ENCODE measurements at regions not wholly inside any gene's neighbourhood (a gene's known extent, or its start where the extent isn't known, plus 50 kb on each side); places are given as distances from the start of the nearest gene placed in this dataset.

DNA sequence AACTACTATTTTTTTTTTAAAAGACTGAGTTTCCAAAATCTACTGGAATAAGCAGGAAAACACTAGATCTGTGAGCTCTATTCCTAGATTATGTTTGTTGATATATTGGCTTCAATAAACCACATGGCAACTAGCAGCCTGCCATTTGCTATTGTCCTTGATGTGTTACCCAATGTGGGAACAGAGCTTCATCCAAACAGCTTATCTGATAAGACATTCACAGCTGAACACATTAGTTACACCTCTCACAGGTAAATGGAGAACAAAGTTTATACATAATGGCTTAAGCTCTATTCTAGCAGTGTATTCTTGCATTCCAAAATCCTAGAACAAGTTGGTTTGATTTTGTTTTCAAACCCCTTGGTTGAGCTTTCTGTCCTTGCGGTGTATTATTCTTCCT, 642.1 kb downstream of the TLE1 start:
- Histone ChIP-seq H3K4me2 (ENCODE audit: low read depth, low read length, poor library complexity, severe bottlenecking) (no peak overlapping the region), H3K4me3 (ENCODE audit: low read length, poor library complexity, severe bottlenecking) (no peak overlapping the region), H3F3A (ENCODE audit: low read depth) (no peaks in the 10 kb centered on the region), H3K36me3 (ENCODE audit: insufficient read depth, low read length) (no peaks in the 10 kb centered on the region), H3K4me1 (ENCODE audit: insufficient read depth, low read length, poor library complexity, severe bottlenecking) (no peaks in the 10 kb centered on the region), H3K79me2 (ENCODE audit: insufficient read depth, low read length) (no peaks in the 10 kb centered on the region), H4K20me1 (ENCODE audit: insufficient read depth, low read length, poor library complexity, severe bottlenecking) (no peaks in the 10 kb centered on the region), H3K27me3 (ENCODE audit: insufficient read depth, low read length, poor library complexity, severe bottlenecking) (no peaks in the 10 kb centered on the region), H3K9me2 (replicated peaks; ENCODE audit: low read depth, low read length) (no peaks in the 10 kb centered on the region), H3K9ac (ENCODE audit: low read depth, low read length, poor library complexity, severe bottlenecking) (no peak overlapping the region), H2AFZ (ENCODE audit: low read length) (no peak overlapping the region), H3K9me3 (ENCODE audit: insufficient read depth, low read depth, low read length) (no peaks in the 10 kb centered on the region)
- TF ChIP-seq, protein P1, sequence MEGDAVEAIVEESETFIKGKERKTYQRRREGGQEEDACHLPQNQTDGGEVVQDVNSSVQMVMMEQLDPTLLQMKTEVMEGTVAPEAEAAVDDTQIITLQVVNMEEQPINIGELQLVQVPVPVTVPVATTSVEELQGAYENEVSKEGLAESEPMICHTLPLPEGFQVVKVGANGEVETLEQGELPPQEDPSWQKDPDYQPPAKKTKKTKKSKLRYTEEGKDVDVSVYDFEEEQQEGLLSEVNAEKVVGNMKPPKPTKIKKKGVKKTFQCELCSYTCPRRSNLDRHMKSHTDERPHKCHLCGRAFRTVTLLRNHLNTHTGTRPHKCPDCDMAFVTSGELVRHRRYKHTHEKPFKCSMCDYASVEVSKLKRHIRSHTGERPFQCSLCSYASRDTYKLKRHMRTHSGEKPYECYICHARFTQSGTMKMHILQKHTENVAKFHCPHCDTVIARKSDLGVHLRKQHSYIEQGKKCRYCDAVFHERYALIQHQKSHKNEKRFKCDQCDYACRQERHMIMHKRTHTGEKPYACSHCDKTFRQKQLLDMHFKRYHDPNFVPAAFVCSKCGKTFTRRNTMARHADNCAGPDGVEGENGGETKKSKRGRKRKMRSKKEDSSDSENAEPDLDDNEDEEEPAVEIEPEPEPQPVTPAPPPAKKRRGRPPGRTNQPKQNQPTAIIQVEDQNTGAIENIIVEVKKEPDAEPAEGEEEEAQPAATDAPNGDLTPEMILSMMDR (conservative IDR thresholded peaks at IDR 0.05; ENCODE audit: low read length): no peak
- no peak for TF ChIP-seq EZH2phosphoT487 (IDR thresholded peaks at IDR 0.05; ENCODE audit: borderline replicate concordance)

DNA sequence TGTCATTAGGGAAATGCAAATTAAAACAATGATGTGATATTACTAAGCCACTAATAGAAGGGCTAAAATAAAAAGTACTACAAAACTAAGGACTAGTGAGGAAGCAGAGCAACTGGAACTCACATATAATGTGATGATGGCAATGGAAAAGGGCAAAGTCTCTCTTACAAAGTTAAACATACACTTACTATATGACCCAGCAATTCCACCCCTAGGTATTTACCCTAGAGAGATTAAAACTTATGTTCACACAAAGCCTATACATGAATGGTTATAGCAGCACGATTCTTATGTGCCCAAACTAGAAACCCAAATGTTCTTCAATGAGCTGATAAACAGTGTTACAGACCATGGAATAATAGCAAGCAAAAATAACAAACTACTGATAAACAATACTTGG, 643.7 kb downstream of the TLE1 start:
- H4K20me1 ChIP-seq (ENCODE audit: insufficient read depth, low read length, poor library complexity, severe bottlenecking): no peaks in the 10 kb centered on the region
- H3K4me1 ChIP-seq (ENCODE audit: insufficient read depth, low read length, poor library complexity, severe bottlenecking): no peaks in the 10 kb centered on the region
- no peaks in the 10 kb centered on the region for H3K27me3 ChIP-seq (ENCODE audit: insufficient read depth, low read length, poor library complexity, severe bottlenecking)
- H2AFZ ChIP-seq (ENCODE audit: low read length): no peak overlapping the region
- no peaks in the 10 kb centered on the region for H3K9me2 ChIP-seq (replicated peaks; ENCODE audit: low read depth, low read length)
- no peak overlapping the region for H3K9ac ChIP-seq (ENCODE audit: low read depth, low read length, poor library complexity, severe bottlenecking)
- H3K36me3 ChIP-seq (ENCODE audit: insufficient read depth, low read length): no peaks in the 10 kb centered on the region
- no peaks in the 10 kb centered on the region for H3K9me3 ChIP-seq (ENCODE audit: insufficient read depth, low read depth, low read length)
- TF ChIP-seq EZH2phosphoT487 (IDR thresholded peaks at IDR 0.05; ENCODE audit: borderline replicate concordance): no peak
- TF ChIP-seq, protein P1 (conservative IDR thresholded peaks at IDR 0.05; ENCODE audit: low read length): no peak
- no peaks in the 10 kb centered on the region for H3F3A ChIP-seq (ENCODE audit: low read depth)
- H3K79me2 ChIP-seq (ENCODE audit: insufficient read depth, low read length): no peaks in the 10 kb centered on the region
- no peak overlapping the region for H3K4me3 ChIP-seq (ENCODE audit: low read length, poor library complexity, severe bottlenecking)
- H3K4me2 ChIP-seq (ENCODE audit: low read depth, low read length, poor library complexity, severe bottlenecking): no peak overlapping the region

DNA sequence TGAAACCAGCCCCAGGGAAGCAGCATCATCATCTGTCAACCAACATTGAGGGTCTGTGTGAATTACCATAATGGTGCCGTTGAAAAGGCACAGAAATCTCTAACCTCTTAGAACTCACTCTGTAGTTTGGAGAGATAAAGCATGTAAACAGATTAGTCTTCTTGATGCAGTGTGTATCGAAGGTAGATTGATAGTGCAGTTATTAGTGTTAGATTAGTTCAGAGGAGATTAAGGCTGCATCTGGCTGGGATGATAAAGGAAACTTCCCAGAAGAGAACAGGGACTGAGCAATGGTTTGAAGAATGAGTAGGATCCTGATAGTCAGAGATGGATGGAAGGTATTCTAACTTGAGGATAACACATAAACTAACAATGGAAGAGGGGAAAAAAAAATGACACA, 651.5 kb downstream of the TLE1 start:
- Histone ChIP-seq H3K4me1 (ENCODE audit: insufficient read depth, low read length, poor library complexity, severe bottlenecking) (peaks cover 9% of the 10 kb centered on the region), H3F3A (ENCODE audit: low read depth) (no peaks in the 10 kb centered on the region), H3K79me2 (ENCODE audit: insufficient read depth, low read length) (no peaks in the 10 kb centered on the region), H3K27me3 (ENCODE audit: insufficient read depth, low read length, poor library complexity, severe bottlenecking) (no peaks in the 10 kb centered on the region), H2AFZ (ENCODE audit: low read length) (no peak overlapping the region), H3K9me3 (ENCODE audit: insufficient read depth, low read depth, low read length) (no peaks in the 10 kb centered on the region), H3K9me2 (replicated peaks; ENCODE audit: low read depth, low read length) (no peaks in the 10 kb centered on the region), H3K9ac (ENCODE audit: low read depth, low read length, poor library complexity, severe bottlenecking) (no peak overlapping the region), H3K36me3 (ENCODE audit: insufficient read depth, low read length) (no peaks in the 10 kb centered on the region), H3K4me3 (ENCODE audit: low read length, poor library complexity, severe bottlenecking) (no peak overlapping the region), H4K20me1 (ENCODE audit: insufficient read depth, low read length, poor library complexity, severe bottlenecking) (no peaks in the 10 kb centered on the region), H3K4me2 (ENCODE audit: low read depth, low read length, poor library complexity, severe bottlenecking) (no peak overlapping the region)
- TF ChIP-seq, protein P1 (conservative IDR thresholded peaks at IDR 0.05; ENCODE audit: low read length): no peak
- TF ChIP-seq EZH2phosphoT487 (IDR thresholded peaks at IDR 0.05; ENCODE audit: borderline replicate concordance): no peak

Measured in Loucy (cell line).